ENCODE measurements at regions not wholly inside any gene's neighbourhood (a gene's known extent, or its start where the extent isn't known, plus 50 kb on each side); places are given as distances from the start of the nearest gene placed in this dataset.

DNA sequence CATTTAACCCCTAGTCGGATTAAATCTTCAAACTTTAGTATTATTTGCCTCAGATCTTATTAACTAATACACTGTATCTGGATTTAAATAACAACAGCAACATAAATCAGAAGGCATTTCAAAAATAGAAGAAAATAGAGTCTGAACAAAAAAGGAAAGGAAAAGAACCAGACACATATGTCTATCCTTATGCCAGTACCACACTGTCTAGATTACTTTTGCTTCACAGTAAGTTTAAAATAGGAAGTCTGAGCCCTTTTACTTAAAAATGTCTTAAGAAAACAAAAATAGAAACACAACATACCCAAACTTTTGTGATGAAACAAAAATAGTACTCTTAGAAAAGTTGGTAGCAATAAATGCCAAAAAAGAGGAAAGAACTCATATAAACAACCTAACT lies 1615.8 kb downstream of the SI start:
- TF ChIP-seq, protein P1, sequence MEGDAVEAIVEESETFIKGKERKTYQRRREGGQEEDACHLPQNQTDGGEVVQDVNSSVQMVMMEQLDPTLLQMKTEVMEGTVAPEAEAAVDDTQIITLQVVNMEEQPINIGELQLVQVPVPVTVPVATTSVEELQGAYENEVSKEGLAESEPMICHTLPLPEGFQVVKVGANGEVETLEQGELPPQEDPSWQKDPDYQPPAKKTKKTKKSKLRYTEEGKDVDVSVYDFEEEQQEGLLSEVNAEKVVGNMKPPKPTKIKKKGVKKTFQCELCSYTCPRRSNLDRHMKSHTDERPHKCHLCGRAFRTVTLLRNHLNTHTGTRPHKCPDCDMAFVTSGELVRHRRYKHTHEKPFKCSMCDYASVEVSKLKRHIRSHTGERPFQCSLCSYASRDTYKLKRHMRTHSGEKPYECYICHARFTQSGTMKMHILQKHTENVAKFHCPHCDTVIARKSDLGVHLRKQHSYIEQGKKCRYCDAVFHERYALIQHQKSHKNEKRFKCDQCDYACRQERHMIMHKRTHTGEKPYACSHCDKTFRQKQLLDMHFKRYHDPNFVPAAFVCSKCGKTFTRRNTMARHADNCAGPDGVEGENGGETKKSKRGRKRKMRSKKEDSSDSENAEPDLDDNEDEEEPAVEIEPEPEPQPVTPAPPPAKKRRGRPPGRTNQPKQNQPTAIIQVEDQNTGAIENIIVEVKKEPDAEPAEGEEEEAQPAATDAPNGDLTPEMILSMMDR (IDR thresholded peaks at IDR 0.05), result no peak
- TF ChIP-seq ZFX (IDR thresholded peaks at IDR 0.05; ENCODE audit: borderline replicate concordance), result no peak
